GM19043 (cell line): ENCODE measurements at regions not wholly inside any gene's neighbourhood (a gene's known extent, or its start where the extent isn't known, plus 50 kb on each side); places are given as distances from the start of the nearest gene placed in this dataset.
"Not testable (repeated sequence)": the region's sequence is repeated elsewhere in the genome, so short reads cannot be mapped to it uniquely, and the experiment has no call there.

ENCODE experiments used
- ATAC-seq: cut with Tn5 transposase; IDR thresholded peaks from one replicate; pipeline ENCODE4 v1.9.1; 2021; ENCODE audit warnings: low read depth; ENCODE audit not compliant: unreplicated experiment

GRCh38 chr12:47356129-47356700 lies 276.5 kb upstream of the AMIGO2 start:
- ATAC-seq = peak; percentile 72

- no peak for ATAC-seq
Measured at GRCh38 chr12:47353508-47353907, 273.7 kb upstream of the AMIGO2 start.

GRCh38 chr12:47352067-47352466 lies 272.3 kb upstream of the AMIGO2 start:
- no peak for ATAC-seq

- no peak for ATAC-seq
Measured at GRCh38 chr12:47351526-47351925, 271.8 kb upstream of the AMIGO2 start.

- no peak for ATAC-seq
Measured at GRCh38 chr12:47350062-47350408, 270.3 kb upstream of the AMIGO2 start.

- ATAC-seq = no peak
Measured at GRCh38 chr12:47349137-47350061, 269.6 kb upstream of the AMIGO2 start.

GRCh38 chr12:47348206-47348605 lies 268.4 kb upstream of the AMIGO2 start:
- no peak for ATAC-seq

- no peak for ATAC-seq
Measured at GRCh38 chr12:47346251-47347019, 266.7 kb upstream of the AMIGO2 start.

GRCh38 chr12:47343684-47344567 lies 264.2 kb upstream of the AMIGO2 start:
- no peak for ATAC-seq

- ATAC-seq = no peak
Measured at GRCh38 chr12:47340411-47341015, 260.8 kb upstream of the AMIGO2 start.

GRCh38 chr12:47337581-47337980 lies 257.8 kb upstream of the AMIGO2 start:
- no peak for ATAC-seq

- ATAC-seq = not testable (repeated sequence)
Measured at GRCh38 chr12:47333271-47333858, 253.6 kb upstream of the AMIGO2 start.

- no peak for ATAC-seq
Measured at GRCh38 chr12:47328831-47329545, 249.2 kb upstream of the AMIGO2 start.

GRCh38 chr12:47326190-47326589 lies 246.4 kb upstream of the AMIGO2 start:
- no peak for ATAC-seq

- no peak for ATAC-seq
Measured at GRCh38 chr12:47323802-47324201, 244.0 kb upstream of the AMIGO2 start.

- ATAC-seq = no peak
Measured at GRCh38 chr12:47321436-47321835, 241.7 kb upstream of the AMIGO2 start.

GRCh38 chr12:47319746-47320145 lies 240.0 kb upstream of the AMIGO2 start:
- no peak for ATAC-seq

- no peak for ATAC-seq
Measured at GRCh38 chr12:47318963-47319362, 239.2 kb upstream of the AMIGO2 start.
